Retinal pigment epithelial cell (primary cell): ENCODE measurements at regions not wholly inside any gene's neighbourhood (a gene's known extent, or its start where the extent isn't known, plus 50 kb on each side); places are given as distances from the start of the nearest gene placed in this dataset.

ENCODE experiments used
- DNase-seq: peaks from one replicate; pipeline ENCODE4 v3.0.0-alpha.2; 2010; ENCODE audit warnings: low read depth
- H3K4me3 ChIP-seq: 2 replicates; pipeline ENCODE4 v1.5.1; 2011; ENCODE audit warnings: mild to moderate bottlenecking, low read length, control low read depth, moderate library complexity
- TF ChIP-seq, protein P1 (sequence below): conservative IDR thresholded peaks from 2 replicates; pipeline ENCODE4 v1.5.1; 2011; ENCODE audit warnings: low read depth, low read length, control low read depth, inconsistent platforms

- DNase-seq = no peak
- H3K4me3 ChIP-seq = no peak overlapping the region
- TF ChIP-seq, protein P1, sequence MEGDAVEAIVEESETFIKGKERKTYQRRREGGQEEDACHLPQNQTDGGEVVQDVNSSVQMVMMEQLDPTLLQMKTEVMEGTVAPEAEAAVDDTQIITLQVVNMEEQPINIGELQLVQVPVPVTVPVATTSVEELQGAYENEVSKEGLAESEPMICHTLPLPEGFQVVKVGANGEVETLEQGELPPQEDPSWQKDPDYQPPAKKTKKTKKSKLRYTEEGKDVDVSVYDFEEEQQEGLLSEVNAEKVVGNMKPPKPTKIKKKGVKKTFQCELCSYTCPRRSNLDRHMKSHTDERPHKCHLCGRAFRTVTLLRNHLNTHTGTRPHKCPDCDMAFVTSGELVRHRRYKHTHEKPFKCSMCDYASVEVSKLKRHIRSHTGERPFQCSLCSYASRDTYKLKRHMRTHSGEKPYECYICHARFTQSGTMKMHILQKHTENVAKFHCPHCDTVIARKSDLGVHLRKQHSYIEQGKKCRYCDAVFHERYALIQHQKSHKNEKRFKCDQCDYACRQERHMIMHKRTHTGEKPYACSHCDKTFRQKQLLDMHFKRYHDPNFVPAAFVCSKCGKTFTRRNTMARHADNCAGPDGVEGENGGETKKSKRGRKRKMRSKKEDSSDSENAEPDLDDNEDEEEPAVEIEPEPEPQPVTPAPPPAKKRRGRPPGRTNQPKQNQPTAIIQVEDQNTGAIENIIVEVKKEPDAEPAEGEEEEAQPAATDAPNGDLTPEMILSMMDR = no peak
Measured at GRCh38 chr12:124693111-124693723, 125.8 kb upstream of the NCOR2 start.

DNA sequence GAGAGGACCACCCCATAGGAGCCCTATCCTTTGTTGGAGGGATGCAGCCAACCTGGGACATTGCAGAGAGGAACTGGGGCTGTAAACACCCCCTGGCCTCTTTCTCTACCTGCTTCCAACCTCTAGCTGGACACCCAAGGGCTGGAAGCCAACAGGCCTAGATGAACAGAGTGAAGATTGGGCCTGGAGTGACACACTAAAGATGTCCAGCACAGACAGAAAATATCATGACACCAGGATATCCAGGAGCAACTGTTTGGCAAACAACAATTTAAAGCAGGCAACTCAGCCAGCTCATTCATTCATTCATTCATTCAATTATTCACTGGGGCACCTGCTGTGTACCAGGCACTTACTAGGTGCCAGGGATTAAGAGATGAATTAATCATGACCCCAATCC, 125.0 kb upstream of the NCOR2 start:
- DNase-seq = no peak
- TF ChIP-seq, protein P1 = no peak
- H3K4me3 ChIP-seq = no peak overlapping the region

DNA sequence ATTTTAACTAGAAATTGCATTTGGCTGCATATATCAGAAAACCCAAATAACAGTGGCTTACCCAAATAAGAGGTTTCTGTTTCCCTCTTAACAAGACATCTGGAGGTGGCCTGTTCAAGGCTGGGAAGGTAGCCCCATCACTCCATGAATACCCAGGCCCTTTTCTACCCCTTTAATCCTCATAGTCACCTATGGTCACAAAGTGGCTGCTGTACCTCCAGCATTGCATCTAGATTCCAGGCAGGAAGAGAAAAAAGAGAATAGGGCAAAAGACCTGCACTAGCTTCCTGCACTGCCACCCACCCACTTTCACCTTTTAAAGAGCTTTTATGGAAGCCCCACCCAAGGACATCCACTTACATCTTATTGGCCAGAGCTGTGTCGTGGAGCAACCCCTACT, 124.0 kb upstream of the NCOR2 start:
- TF ChIP-seq, protein P1 = no peak
- no peak overlapping the region for H3K4me3 ChIP-seq
- no peak for DNase-seq

- TF ChIP-seq, protein P1 = no peak
- no peak for DNase-seq
- H3K4me3 ChIP-seq = no peak overlapping the region
Measured at GRCh38 chr12:124689631-124690030, 122.2 kb upstream of the NCOR2 start.

- no peak for DNase-seq
- TF ChIP-seq, protein P1 = no peak
- no peak overlapping the region for H3K4me3 ChIP-seq
Measured at GRCh38 chr12:124688356-124688992, 121.1 kb upstream of the NCOR2 start.

- DNase-seq = peak; percentile 63
- H3K4me3 ChIP-seq = no peak overlapping the region
Measured at GRCh38 chr12:124687917-124688316, 120.5 kb upstream of the NCOR2 start.

More at GRCh38 chr12:124687917-124688316, 120.5 kb upstream of the NCOR2 start:
- TF ChIP-seq, protein P1 = no peak
